ENCODE measurements at regions not wholly inside any gene's neighbourhood (a gene's known extent, or its start where the extent isn't known, plus 50 kb on each side); places are given as distances from the start of the nearest gene placed in this dataset.
"Not testable (repeated sequence)": the region's sequence is repeated elsewhere in the genome, so short reads cannot be mapped to it uniquely, and the experiment has no call there.

DNA sequence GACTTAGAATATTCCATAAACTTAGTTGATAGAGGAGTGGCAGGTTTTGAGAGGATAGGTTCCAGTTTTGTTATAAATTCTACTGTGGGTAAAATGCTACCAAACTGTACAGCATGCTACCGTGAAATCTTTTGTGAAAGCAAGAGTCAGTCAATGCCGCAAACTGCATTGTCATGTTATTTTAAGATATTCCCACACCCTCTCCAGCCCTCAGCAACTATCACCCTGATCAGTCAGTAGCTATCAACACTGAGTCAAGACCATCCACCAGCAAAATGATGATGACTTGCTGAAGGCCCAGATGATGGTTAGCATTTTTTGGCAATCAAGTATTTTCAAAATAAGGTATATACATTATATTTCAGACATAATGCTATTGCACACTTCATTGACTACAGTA, 182.4 kb upstream of the ZNF337 start:
- TF ChIP-seq CTCF (IDR thresholded peaks at IDR 0.05); EP300 (IDR thresholded peaks at IDR 0.05; ENCODE audit: low read depth); POLR2A (IDR thresholded peaks at IDR 0.05): not testable (repeated sequence)

All from transverse colon (tissue), 3 donors.